ENCODE measurements at regions not wholly inside any gene's neighbourhood (a gene's known extent, or its start where the extent isn't known, plus 50 kb on each side); places are given as distances from the start of the nearest gene placed in this dataset.
"Not testable (repeated sequence)": the region's sequence is repeated elsewhere in the genome, so short reads cannot be mapped to it uniquely, and the experiment has no call there.

- H3K9me3 ChIP-seq (ENCODE audit: control insufficient read depth in 1 of 2, low read length in 2 of 2) = peaks cover 30 to 52% of the 10 kb centered on the region in 2 donors
- no peaks in the 10 kb centered on the region for H3K36me3 ChIP-seq (ENCODE audit: control insufficient read depth in 1 of 2, insufficient read depth in 2 of 2, low read length in 2 of 2)
- H3K27ac ChIP-seq (ENCODE audit: low read depth, low read length) = no peak overlapping the region
- no peak overlapping the region for H3K4me3 ChIP-seq (ENCODE audit: low read depth in 1 of 2, low read length in 2 of 2)
- no peaks in the 10 kb centered on the region for H3K27me3 ChIP-seq (ENCODE audit: control insufficient read depth in 1 of 2, insufficient read depth in 2 of 2, low read length in 2 of 2)
- no peaks in the 10 kb centered on the region for H3K4me1 ChIP-seq (ENCODE audit: control insufficient read depth in 1 of 2, insufficient read depth in 2 of 2, low read length in 2 of 2)
- no peak overlapping the region for H3K9ac ChIP-seq (ENCODE audit: low read depth in 1 of 2, low read length in 2 of 2)
Observed at GRCh38 chr13:19056355-19056880, 125.2 kb downstream of the TUBA3C start.

DNA sequence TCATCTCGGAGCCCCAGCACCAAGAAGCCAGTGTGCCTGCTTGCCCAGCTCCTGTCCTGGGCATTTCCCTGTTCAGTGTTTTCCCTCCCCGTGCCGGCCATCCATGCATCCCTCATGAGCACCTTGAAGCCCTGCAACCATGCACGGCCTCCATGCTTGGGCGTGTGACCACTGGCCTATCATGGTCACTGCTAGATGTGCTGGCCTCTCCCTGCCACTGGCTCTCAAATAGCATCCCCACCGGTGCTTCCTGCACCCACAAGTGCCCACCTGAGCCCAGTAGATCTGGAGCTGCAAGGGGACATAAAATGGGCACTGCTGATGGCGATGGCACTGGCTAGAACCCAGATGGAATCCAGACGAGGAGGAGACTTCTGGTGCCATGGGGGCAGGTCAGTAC, 126.0 kb downstream of the TUBA3C start:
- no peaks in the 10 kb centered on the region for H3K27me3 ChIP-seq (ENCODE audit: control insufficient read depth in 1 of 2, insufficient read depth in 2 of 2, low read length in 2 of 2)
- H3K9me3 ChIP-seq (ENCODE audit: control insufficient read depth in 1 of 2, low read length in 2 of 2) = peaks cover 30 to 49% of the 10 kb centered on the region in 2 donors
- no peak overlapping the region for H3K4me3 ChIP-seq (ENCODE audit: low read depth in 1 of 2, low read length in 2 of 2)
- H3K36me3 ChIP-seq (ENCODE audit: control insufficient read depth in 1 of 2, insufficient read depth in 2 of 2, low read length in 2 of 2) = no peaks in the 10 kb centered on the region
- H3K27ac ChIP-seq (ENCODE audit: low read depth, low read length) = no peak overlapping the region
- no peak overlapping the region for H3K9ac ChIP-seq (ENCODE audit: low read depth in 1 of 2, low read length in 2 of 2)
- no peaks in the 10 kb centered on the region for H3K4me1 ChIP-seq (ENCODE audit: control insufficient read depth in 1 of 2, insufficient read depth in 2 of 2, low read length in 2 of 2)

DNA sequence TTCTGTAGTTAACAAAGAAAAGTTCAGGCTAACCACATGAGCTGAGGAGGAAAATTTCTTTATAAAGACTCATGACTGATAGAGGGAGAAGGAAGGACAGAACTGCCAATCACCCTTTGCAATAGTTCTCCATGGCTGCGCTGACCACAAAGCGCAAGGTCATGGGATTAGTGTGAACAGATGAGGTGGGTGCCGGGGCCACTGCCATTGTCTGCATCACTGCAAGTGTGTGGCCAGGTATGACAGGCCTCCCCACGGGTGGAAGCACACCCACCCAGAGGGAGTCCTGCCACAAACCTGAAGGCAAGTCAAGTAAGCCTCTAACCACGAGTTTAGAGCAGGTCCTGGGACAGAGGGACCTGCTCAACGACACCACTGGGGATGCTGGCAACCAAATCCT, 128.1 kb downstream of the TUBA3C start:
- no peak overlapping the region for H3K9ac ChIP-seq (ENCODE audit: low read depth in 1 of 2, low read length in 2 of 2)
- H3K4me1 ChIP-seq (ENCODE audit: control insufficient read depth in 1 of 2, insufficient read depth in 2 of 2, low read length in 2 of 2) = no peaks in the 10 kb centered on the region
- H3K27me3 ChIP-seq (ENCODE audit: control insufficient read depth in 1 of 2, insufficient read depth in 2 of 2, low read length in 2 of 2) = no peaks in the 10 kb centered on the region
- H3K27ac ChIP-seq (ENCODE audit: low read depth, low read length) = no peak overlapping the region
- H3K36me3 ChIP-seq (ENCODE audit: control insufficient read depth in 1 of 2, insufficient read depth in 2 of 2, low read length in 2 of 2) = no peaks in the 10 kb centered on the region
- H3K9me3 ChIP-seq (ENCODE audit: control insufficient read depth in 1 of 2, low read length in 2 of 2) = peaks cover 30 to 48% of the 10 kb centered on the region in 2 donors
- H3K4me3 ChIP-seq (ENCODE audit: low read depth in 1 of 2, low read length in 2 of 2) = no peak overlapping the region

DNA sequence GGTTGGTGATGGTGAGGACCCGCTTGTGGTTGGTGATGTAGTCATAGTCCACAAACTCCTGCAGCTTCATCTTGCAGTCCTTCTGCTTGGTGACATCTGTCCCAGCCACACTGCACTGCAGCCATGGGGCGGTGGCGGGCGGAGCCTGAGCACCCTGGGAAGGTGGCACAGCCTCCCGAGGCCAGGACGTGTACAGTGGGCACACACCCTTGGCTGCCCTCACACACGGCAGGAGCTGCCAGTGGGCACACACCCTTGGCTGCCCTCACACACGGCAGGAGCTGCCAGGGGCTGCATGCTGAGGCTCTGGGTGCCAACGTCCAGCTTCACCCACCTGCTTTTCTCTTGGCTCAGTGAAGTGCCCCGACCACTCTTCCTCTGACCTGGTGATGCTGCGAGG, 128.7 kb downstream of the TUBA3C start:
- Histone ChIP-seq H3K9ac (ENCODE audit: low read depth in 1 of 2, low read length in 2 of 2) (no peak overlapping the region), H3K27me3 (ENCODE audit: control insufficient read depth in 1 of 2, insufficient read depth in 2 of 2, low read length in 2 of 2) (no peaks in the 10 kb centered on the region), H3K4me3 (ENCODE audit: low read depth in 1 of 2, low read length in 2 of 2) (no peak overlapping the region), H3K27ac (ENCODE audit: low read depth, low read length) (no peak overlapping the region), H3K9me3 (ENCODE audit: control insufficient read depth in 1 of 2, low read length in 2 of 2) (peaks cover 30 to 44% of the 10 kb centered on the region in 2 donors), H3K4me1 (ENCODE audit: control insufficient read depth in 1 of 2, insufficient read depth in 2 of 2, low read length in 2 of 2) (no peaks in the 10 kb centered on the region), H3K36me3 (ENCODE audit: control insufficient read depth in 1 of 2, insufficient read depth in 2 of 2, low read length in 2 of 2) (no peaks in the 10 kb centered on the region)

- Histone ChIP-seq H3K9me3 (ENCODE audit: control insufficient read depth in 1 of 2, low read length in 2 of 2) (peaks cover 30 to 38% of the 10 kb centered on the region in 2 donors), H3K4me3 (ENCODE audit: low read depth in 1 of 2, low read length in 2 of 2) (no peak overlapping the region), H3K27me3 (ENCODE audit: control insufficient read depth in 1 of 2, insufficient read depth in 2 of 2, low read length in 2 of 2) (no peaks in the 10 kb centered on the region), H3K36me3 (ENCODE audit: control insufficient read depth in 1 of 2, insufficient read depth in 2 of 2, low read length in 2 of 2) (no peaks in the 10 kb centered on the region), H3K9ac (ENCODE audit: low read depth in 1 of 2, low read length in 2 of 2) (no peak overlapping the region), H3K4me1 (ENCODE audit: control insufficient read depth in 1 of 2, insufficient read depth in 2 of 2, low read length in 2 of 2) (no peaks in the 10 kb centered on the region), H3K27ac (ENCODE audit: low read depth, low read length) (no peak overlapping the region)
Observed at GRCh38 chr13:19052180-19052579, 129.4 kb downstream of the TUBA3C start.

GRCh38 chr13:19050901-19051300, 130.7 kb downstream of the TUBA3C start:
- Histone ChIP-seq H3K27ac (ENCODE audit: low read depth, low read length) (no peak overlapping the region), H3K4me3 (ENCODE audit: low read depth in 1 of 2, low read length in 2 of 2) (no peak overlapping the region), H3K4me1 (ENCODE audit: control insufficient read depth in 1 of 2, insufficient read depth in 2 of 2, low read length in 2 of 2) (no peaks in the 10 kb centered on the region), H3K9ac (ENCODE audit: low read depth in 1 of 2, low read length in 2 of 2) (no peak overlapping the region), H3K36me3 (ENCODE audit: control insufficient read depth in 1 of 2, insufficient read depth in 2 of 2, low read length in 2 of 2) (no peaks in the 10 kb centered on the region), H3K27me3 (ENCODE audit: control insufficient read depth in 1 of 2, insufficient read depth in 2 of 2, low read length in 2 of 2) (no peaks in the 10 kb centered on the region), H3K9me3 (ENCODE audit: control insufficient read depth in 1 of 2, low read length in 2 of 2) (peaks cover 25 to 30% of the 10 kb centered on the region in 2 donors)

DNA sequence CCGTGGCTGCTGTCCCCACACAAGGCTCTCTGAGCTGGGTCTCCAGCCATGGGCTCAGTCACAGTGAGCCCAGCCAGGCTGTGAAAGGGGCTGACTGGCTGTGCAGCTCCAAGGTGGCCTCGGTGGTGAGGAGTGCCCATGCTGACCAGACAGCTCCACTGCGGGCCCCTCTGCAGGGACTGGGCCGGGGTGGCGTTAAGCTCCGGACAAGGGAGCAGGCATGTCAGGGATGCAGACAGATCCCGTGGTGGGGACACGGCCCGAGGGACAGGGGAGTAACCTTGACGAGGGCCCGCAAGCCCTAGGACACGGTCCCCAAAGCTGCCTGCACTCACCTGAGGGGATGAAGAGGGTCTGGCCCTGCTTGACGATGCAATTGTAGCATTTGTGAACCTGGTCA, 132.0 kb downstream of the TUBA3C start:
- not testable (repeated sequence) for H3K27ac ChIP-seq (ENCODE audit: low read depth, low read length); H3K27me3 ChIP-seq (ENCODE audit: control insufficient read depth in 1 of 2, insufficient read depth in 2 of 2, low read length in 2 of 2); H3K4me1 ChIP-seq (ENCODE audit: control insufficient read depth in 1 of 2, insufficient read depth in 2 of 2, low read length in 2 of 2); H3K36me3 ChIP-seq (ENCODE audit: control insufficient read depth in 1 of 2, insufficient read depth in 2 of 2, low read length in 2 of 2); H3K9ac ChIP-seq (ENCODE audit: low read depth in 1 of 2, low read length in 2 of 2); H3K4me3 ChIP-seq (ENCODE audit: low read depth in 1 of 2, low read length in 2 of 2)
- peaks cover 17 to 19% of the 10 kb centered on the region in 2 donors for H3K9me3 ChIP-seq (ENCODE audit: control insufficient read depth in 1 of 2, low read length in 2 of 2)

- Histone ChIP-seq H3K36me3 (ENCODE audit: control insufficient read depth in 1 of 2, insufficient read depth in 2 of 2, low read length in 2 of 2) (no peaks in the 10 kb centered on the region), H3K4me1 (ENCODE audit: control insufficient read depth in 1 of 2, insufficient read depth in 2 of 2, low read length in 2 of 2) (no peaks in the 10 kb centered on the region), H3K9ac (ENCODE audit: low read depth in 1 of 2, low read length in 2 of 2) (no peak overlapping the region), H3K9me3 (ENCODE audit: control insufficient read depth in 1 of 2, low read length in 2 of 2) (peaks cover 13 to 18% of the 10 kb centered on the region in 2 donors), H3K27me3 (ENCODE audit: control insufficient read depth in 1 of 2, insufficient read depth in 2 of 2, low read length in 2 of 2) (no peaks in the 10 kb centered on the region), H3K27ac (ENCODE audit: low read depth, low read length) (no peak overlapping the region), H3K4me3 (ENCODE audit: low read depth in 1 of 2, low read length in 2 of 2) (no peak overlapping the region)
Observed at GRCh38 chr13:19048381-19048780, 133.2 kb downstream of the TUBA3C start.

- Histone ChIP-seq H3K9me3 (ENCODE audit: control insufficient read depth in 1 of 2, low read length in 2 of 2) (peaks cover 0 to 2% of the 10 kb centered on the region in 2 donors), H3K4me1 (ENCODE audit: control insufficient read depth in 1 of 2, insufficient read depth in 2 of 2, low read length in 2 of 2) (no peaks in the 10 kb centered on the region), H3K27me3 (ENCODE audit: control insufficient read depth in 1 of 2, insufficient read depth in 2 of 2, low read length in 2 of 2) (no peaks in the 10 kb centered on the region), H3K36me3 (ENCODE audit: control insufficient read depth in 1 of 2, insufficient read depth in 2 of 2, low read length in 2 of 2) (no peaks in the 10 kb centered on the region), H3K9ac (ENCODE audit: low read depth in 1 of 2, low read length in 2 of 2) (no peak overlapping the region), H3K4me3 (ENCODE audit: low read depth in 1 of 2, low read length in 2 of 2) (no peak overlapping the region), H3K27ac (ENCODE audit: low read depth, low read length) (no peak overlapping the region)
Observed at GRCh38 chr13:19023115-19023514, 158.5 kb downstream of the TUBA3C start.

- Histone ChIP-seq H3K27me3 (ENCODE audit: control insufficient read depth in 1 of 2, insufficient read depth in 2 of 2, low read length in 2 of 2) (no peaks in the 10 kb centered on the region), H3K9ac (ENCODE audit: low read depth in 1 of 2, low read length in 2 of 2) (no peak overlapping the region), H3K36me3 (ENCODE audit: control insufficient read depth in 1 of 2, insufficient read depth in 2 of 2, low read length in 2 of 2) (no peaks in the 10 kb centered on the region), H3K4me3 (ENCODE audit: low read depth in 1 of 2, low read length in 2 of 2) (no peak overlapping the region), H3K9me3 (ENCODE audit: control insufficient read depth in 1 of 2, low read length in 2 of 2) (peaks cover 2 to 4% of the 10 kb centered on the region in 2 donors), H3K27ac (ENCODE audit: low read depth, low read length) (no peak overlapping the region), H3K4me1 (ENCODE audit: control insufficient read depth in 1 of 2, insufficient read depth in 2 of 2, low read length in 2 of 2) (no peaks in the 10 kb centered on the region)
Observed at GRCh38 chr13:19020988-19021387, 160.6 kb downstream of the TUBA3C start.

GRCh38 chr13:18998389-18998788, 183.2 kb downstream of the TUBA3C start:
- Histone ChIP-seq H3K27me3 (ENCODE audit: control insufficient read depth in 1 of 2, insufficient read depth in 2 of 2, low read length in 2 of 2) (no peaks in the 10 kb centered on the region), H3K9me3 (ENCODE audit: control insufficient read depth in 1 of 2, low read length in 2 of 2) (peaks cover 32 to 40% of the 10 kb centered on the region in 2 donors), H3K9ac (ENCODE audit: low read depth in 1 of 2, low read length in 2 of 2) (no peak overlapping the region), H3K27ac (ENCODE audit: low read depth, low read length) (no peak overlapping the region), H3K4me3 (ENCODE audit: low read depth in 1 of 2, low read length in 2 of 2) (no peak overlapping the region), H3K36me3 (ENCODE audit: control insufficient read depth in 1 of 2, insufficient read depth in 2 of 2, low read length in 2 of 2) (no peaks in the 10 kb centered on the region), H3K4me1 (ENCODE audit: control insufficient read depth in 1 of 2, insufficient read depth in 2 of 2, low read length in 2 of 2) (no peaks in the 10 kb centered on the region)

Measured in duodenal mucosa (tissue), 2 donors.